Dedifferentiated amniotic fluid mesenchymal stem cell (primary cell): ENCODE measurements at regions not wholly inside any gene's neighbourhood (a gene's known extent, or its start where the extent isn't known, plus 50 kb on each side); places are given as distances from the start of the nearest gene placed in this dataset.
"Not testable (repeated sequence)": the region's sequence is repeated elsewhere in the genome, so short reads cannot be mapped to it uniquely, and the experiment has no call there.

ENCODE experiments used
- DNase-seq: peaks from one replicate; pipeline ENCODE4 v3.0.0-alpha.2; 2016; ENCODE audit errors: extremely low spot score

- no peak for DNase-seq
These were observed 651.2 kb upstream of the CCNG1 start for GRCh38 chr5:162786234-162786633.

- no peak for DNase-seq
These were observed 640.9 kb upstream of the CCNG1 start for GRCh38 chr5:162796507-162796906.

GRCh38 chr5:162800301-162800700, 637.1 kb upstream of the CCNG1 start:
- DNase-seq: no peak

- no peak for DNase-seq
These were observed 636.2 kb upstream of the CCNG1 start for GRCh38 chr5:162801235-162801634.

GRCh38 chr5:162806195-162806594, 631.2 kb upstream of the CCNG1 start:
- no peak for DNase-seq

GRCh38 chr5:162811071-162811470, 626.3 kb upstream of the CCNG1 start:
- no peak for DNase-seq

GRCh38 chr5:162816816-162817215, 620.6 kb upstream of the CCNG1 start:
- no peak for DNase-seq

- no peak for DNase-seq
These were observed 620.0 kb upstream of the CCNG1 start for GRCh38 chr5:162817364-162817763.

- not testable (repeated sequence) for DNase-seq
These were observed 615.7 kb upstream of the CCNG1 start for GRCh38 chr5:162821664-162822063.

GRCh38 chr5:162824360-162824759, 613.0 kb upstream of the CCNG1 start:
- DNase-seq: no peak

- no peak for DNase-seq
These were observed 600.2 kb upstream of the CCNG1 start for GRCh38 chr5:162837155-162837554.

- DNase-seq: no peak
These were observed 594.7 kb upstream of the CCNG1 start for GRCh38 chr5:162842727-162843126.

GRCh38 chr5:162852134-162852533, 585.3 kb upstream of the CCNG1 start:
- DNase-seq: no peak

GRCh38 chr5:162858770-162859169, 578.6 kb upstream of the CCNG1 start:
- DNase-seq: no peak

GRCh38 chr5:162870966-162871365, 566.4 kb upstream of the CCNG1 start:
- DNase-seq: no peak

- no peak for DNase-seq
These were observed 554.8 kb upstream of the CCNG1 start for GRCh38 chr5:162882629-162883028.

- no peak for DNase-seq
These were observed 550.7 kb upstream of the CCNG1 start for GRCh38 chr5:162886717-162887116.

GRCh38 chr5:162888268-162888667, 549.1 kb upstream of the CCNG1 start:
- no peak for DNase-seq

GRCh38 chr5:162911873-162912272, 525.5 kb upstream of the CCNG1 start:
- DNase-seq: no peak

- no peak for DNase-seq
These were observed 521.0 kb upstream of the CCNG1 start for GRCh38 chr5:162916368-162916767.

- DNase-seq: no peak
These were observed 508.3 kb upstream of the CCNG1 start for GRCh38 chr5:162929104-162929503.

GRCh38 chr5:162931501-162931900, 505.9 kb upstream of the CCNG1 start:
- no peak for DNase-seq

GRCh38 chr5:162939991-162940390, 497.4 kb upstream of the CCNG1 start:
- DNase-seq: no peak

GRCh38 chr5:162948677-162949076, 488.7 kb upstream of the CCNG1 start:
- no peak for DNase-seq

GRCh38 chr5:162956570-162956969, 480.8 kb upstream of the CCNG1 start:
- no peak for DNase-seq
